Astrocyte (in vitro differentiated cells and primary cell): ENCODE measurements at regions not wholly inside any gene's neighbourhood (a gene's known extent, or its start where the extent isn't known, plus 50 kb on each side); places are given as distances from the start of the nearest gene placed in this dataset.

ENCODE experiments used
- DNase-seq: peaks from one replicate; pipeline ENCODE4 v3.0.0-alpha.2; 2010; ENCODE audit warnings: low read depth
- FAIRE-seq: peaks from 2 replicates; lab custom pipeline; 2011; peaks lifted over from hg19 to GRCh38; lab: Jason Lieb, UNC
- H2AFZ ChIP-seq: 2 replicates; pipeline ENCODE4 v1.6.0; 2012; ENCODE audit warnings: low read depth, low read length, inconsistent platforms
- H3K27ac ChIP-seq: 2 replicates; pipeline ENCODE4 v1.5.1; 2011; ENCODE audit warnings: low read depth, low read length, inconsistent platforms
- H3K27me3 ChIP-seq: 2 replicates; pipeline ENCODE4 v1.6.0; 2011; ENCODE audit warnings: low read length, inconsistent platforms; ENCODE audit not compliant: insufficient read depth
- H3K36me3 ChIP-seq: 2 replicates; pipeline ENCODE4 v1.5.1; 2011; ENCODE audit warnings: low read length, inconsistent platforms; ENCODE audit not compliant: insufficient read depth
- H3K4me1 ChIP-seq: 2 replicates; pipeline ENCODE4 v1.5.1; 2011; ENCODE audit warnings: low read length, inconsistent platforms; ENCODE audit not compliant: insufficient read depth
- H3K4me2 ChIP-seq: 2 replicates; pipeline ENCODE4 v1.6.0; 2012; ENCODE audit warnings: low read length, inconsistent platforms
- H3K4me3 ChIP-seq: 2 replicates; pipeline ENCODE4 v1.5.1; 2011; ENCODE audit warnings: low read depth, mild to moderate bottlenecking, low read length, inconsistent platforms; ENCODE audit not compliant: insufficient read depth
- H3K79me2 ChIP-seq: 2 replicates; pipeline ENCODE4 v1.6.0; 2012; ENCODE audit warnings: mild to moderate bottlenecking, low read length, inconsistent platforms; ENCODE audit not compliant: insufficient read depth
- H3K9ac ChIP-seq: 2 replicates; pipeline ENCODE4 v1.6.0; 2012; ENCODE audit warnings: mild to moderate bottlenecking, low read length, inconsistent platforms
- H3K9me3 ChIP-seq: 2 replicates; pipeline ENCODE4 v1.5.1; 2012; ENCODE audit warnings: low read depth, mild to moderate bottlenecking, low read length, inconsistent platforms; ENCODE audit not compliant: insufficient read depth
- H4K20me1 ChIP-seq: 2 replicates; pipeline ENCODE4 v1.6.0; 2012; ENCODE audit warnings: low read length, inconsistent platforms; ENCODE audit not compliant: insufficient read depth
- H3K27ac Mint-ChIP-seq: one replicate; pipeline ENCODE4 v1.8.0; 2021; ENCODE audit warnings: mild to moderate bottlenecking, mixed read lengths; ENCODE audit not compliant: unreplicated experiment
- H3K27me3 Mint-ChIP-seq: one replicate; pipeline ENCODE4 v1.8.0; 2021; ENCODE audit warnings: low read depth, mixed read lengths; ENCODE audit not compliant: unreplicated experiment
- H3K36me3 Mint-ChIP-seq: one replicate; pipeline ENCODE4 v1.8.0; 2021; ENCODE audit warnings: low read depth, mixed read lengths; ENCODE audit not compliant: unreplicated experiment
- H3K4me1 Mint-ChIP-seq: one replicate; pipeline ENCODE4 v1.8.0; 2021; ENCODE audit warnings: low read depth, mixed read lengths; ENCODE audit not compliant: unreplicated experiment
- H3K4me3 Mint-ChIP-seq: one replicate; pipeline ENCODE4 v1.8.0; 2021; ENCODE audit warnings: mild to moderate bottlenecking, moderate library complexity, mixed read lengths; ENCODE audit not compliant: unreplicated experiment
- H3K9me3 Mint-ChIP-seq: one replicate; pipeline ENCODE4 v1.8.0; 2021; ENCODE audit warnings: mild to moderate bottlenecking, mixed read lengths; ENCODE audit not compliant: unreplicated experiment
- EZH2 ChIP-seq: IDR thresholded peaks from 2 replicates; pipeline ENCODE4 v1.6.1; 2012; ENCODE audit warnings: mild to moderate bottlenecking, low read length, inconsistent platforms; ENCODE audit not compliant: insufficient read depth
- TF ChIP-seq, protein P1 (sequence below): IDR thresholded peaks from 2 replicates; pipeline ENCODE4 v1.5.1; 2011; ENCODE audit warnings: low read depth, mild to moderate bottlenecking, inconsistent platforms, low read length, moderate library complexity; ENCODE audit not compliant: insufficient read depth

DNA sequence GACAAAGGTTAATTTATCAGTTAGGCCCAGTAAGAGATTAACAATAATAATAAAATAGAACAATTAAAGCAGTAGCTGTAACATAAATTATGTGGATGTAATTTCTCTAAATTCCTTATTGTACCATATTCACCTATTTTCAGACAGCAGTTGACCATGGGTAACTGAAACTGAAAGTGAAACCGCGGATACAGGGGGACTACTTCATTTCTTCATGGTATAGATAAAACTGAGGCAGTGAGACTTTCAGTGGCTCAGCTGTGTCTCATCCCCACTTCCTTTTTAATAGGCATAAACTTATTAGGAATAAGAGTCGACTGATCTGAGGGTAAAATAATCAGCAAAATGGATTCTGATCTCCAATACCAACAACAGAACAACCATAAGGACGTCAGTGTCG lies 174.0 kb upstream of the WWC1 start:
- H3K9ac ChIP-seq, result no peak overlapping the region
- no peaks in the 10 kb centered on the region for H4K20me1 ChIP-seq
- no peaks in the 10 kb centered on the region for H3K4me1 ChIP-seq
- no peak for TF ChIP-seq EZH2
- TF ChIP-seq, protein P1, sequence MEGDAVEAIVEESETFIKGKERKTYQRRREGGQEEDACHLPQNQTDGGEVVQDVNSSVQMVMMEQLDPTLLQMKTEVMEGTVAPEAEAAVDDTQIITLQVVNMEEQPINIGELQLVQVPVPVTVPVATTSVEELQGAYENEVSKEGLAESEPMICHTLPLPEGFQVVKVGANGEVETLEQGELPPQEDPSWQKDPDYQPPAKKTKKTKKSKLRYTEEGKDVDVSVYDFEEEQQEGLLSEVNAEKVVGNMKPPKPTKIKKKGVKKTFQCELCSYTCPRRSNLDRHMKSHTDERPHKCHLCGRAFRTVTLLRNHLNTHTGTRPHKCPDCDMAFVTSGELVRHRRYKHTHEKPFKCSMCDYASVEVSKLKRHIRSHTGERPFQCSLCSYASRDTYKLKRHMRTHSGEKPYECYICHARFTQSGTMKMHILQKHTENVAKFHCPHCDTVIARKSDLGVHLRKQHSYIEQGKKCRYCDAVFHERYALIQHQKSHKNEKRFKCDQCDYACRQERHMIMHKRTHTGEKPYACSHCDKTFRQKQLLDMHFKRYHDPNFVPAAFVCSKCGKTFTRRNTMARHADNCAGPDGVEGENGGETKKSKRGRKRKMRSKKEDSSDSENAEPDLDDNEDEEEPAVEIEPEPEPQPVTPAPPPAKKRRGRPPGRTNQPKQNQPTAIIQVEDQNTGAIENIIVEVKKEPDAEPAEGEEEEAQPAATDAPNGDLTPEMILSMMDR, result no peak
- no peak overlapping the region for H3K4me2 ChIP-seq
- H3K9me3 Mint-ChIP-seq, result no peaks in the 10 kb centered on the region
- H3K79me2 ChIP-seq, result no peaks in the 10 kb centered on the region
- no peaks in the 10 kb centered on the region for H3K27me3 Mint-ChIP-seq
- DNase-seq (no peak), FAIRE-seq (no peak)
- no peak overlapping the region for H2AFZ ChIP-seq
- H3K36me3 ChIP-seq, result peaks cover 3% of the 10 kb centered on the region
- H3K9me3 ChIP-seq, result no peaks in the 10 kb centered on the region
- no peak overlapping the region for H3K27ac Mint-ChIP-seq
- H3K4me3 Mint-ChIP-seq, result no peak overlapping the region
- no peak overlapping the region for H3K27ac ChIP-seq
- H3K27me3 ChIP-seq, result no peaks in the 10 kb centered on the region
- H3K4me3 ChIP-seq, result no peak overlapping the region
- peaks cover 26% of the 10 kb centered on the region for H3K36me3 Mint-ChIP-seq
- no peaks in the 10 kb centered on the region for H3K4me1 Mint-ChIP-seq

DNA sequence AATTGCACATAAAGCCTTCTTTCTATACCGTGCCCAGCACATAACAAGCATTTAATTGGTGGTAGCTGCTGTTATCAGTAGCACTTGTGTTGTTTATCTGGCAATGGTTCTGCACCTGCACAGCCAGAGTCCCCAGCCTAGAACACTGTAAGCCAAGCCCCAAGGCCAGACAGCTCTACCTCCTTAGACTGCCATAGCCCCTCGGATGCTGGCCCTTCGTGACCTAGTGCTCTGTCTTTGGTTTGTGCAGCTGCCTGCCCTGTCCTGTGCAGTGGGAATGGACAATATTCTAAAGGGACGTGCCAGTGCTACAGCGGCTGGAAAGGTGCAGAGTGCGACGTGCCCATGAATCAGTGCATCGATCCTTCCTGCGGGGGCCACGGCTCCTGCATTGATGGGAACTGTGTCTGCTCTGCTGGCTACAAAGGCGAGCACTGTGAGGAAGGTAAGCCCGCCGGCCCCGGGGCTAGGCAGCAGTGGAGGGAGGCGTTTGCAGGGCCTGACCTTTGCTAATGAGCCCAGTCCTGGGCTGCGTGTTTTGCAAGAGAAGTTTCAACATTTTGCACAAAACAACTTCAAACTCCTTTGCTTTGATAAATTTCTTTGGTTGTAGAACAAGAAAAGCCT lies 173.3 kb upstream of the WWC1 start:
- FAIRE-seq (no peak), DNase-seq (no peak)
- no peaks in the 10 kb centered on the region for H3K4me1 ChIP-seq
- H3K36me3 Mint-ChIP-seq, result peaks cover 29% of the 10 kb centered on the region
- no peak overlapping the region for H3K4me2 ChIP-seq
- H3K27me3 Mint-ChIP-seq, result no peaks in the 10 kb centered on the region
- H3K27me3 ChIP-seq, result no peaks in the 10 kb centered on the region
- H2AFZ ChIP-seq, result no peak overlapping the region
- no peak overlapping the region for H3K27ac ChIP-seq
- no peak overlapping the region for H3K27ac Mint-ChIP-seq
- H3K4me1 Mint-ChIP-seq, result no peaks in the 10 kb centered on the region
- no peaks in the 10 kb centered on the region for H3K79me2 ChIP-seq
- no peak overlapping the region for H3K9ac ChIP-seq
- H3K9me3 Mint-ChIP-seq, result no peaks in the 10 kb centered on the region
- H4K20me1 ChIP-seq, result no peaks in the 10 kb centered on the region
- H3K9me3 ChIP-seq, result no peaks in the 10 kb centered on the region
- peaks cover 3% of the 10 kb centered on the region for H3K36me3 ChIP-seq
- TF ChIP-seq, protein P1, result no peak
- TF ChIP-seq EZH2, result no peak
- no peak overlapping the region for H3K4me3 ChIP-seq
- no peak overlapping the region for H3K4me3 Mint-ChIP-seq

DNA sequence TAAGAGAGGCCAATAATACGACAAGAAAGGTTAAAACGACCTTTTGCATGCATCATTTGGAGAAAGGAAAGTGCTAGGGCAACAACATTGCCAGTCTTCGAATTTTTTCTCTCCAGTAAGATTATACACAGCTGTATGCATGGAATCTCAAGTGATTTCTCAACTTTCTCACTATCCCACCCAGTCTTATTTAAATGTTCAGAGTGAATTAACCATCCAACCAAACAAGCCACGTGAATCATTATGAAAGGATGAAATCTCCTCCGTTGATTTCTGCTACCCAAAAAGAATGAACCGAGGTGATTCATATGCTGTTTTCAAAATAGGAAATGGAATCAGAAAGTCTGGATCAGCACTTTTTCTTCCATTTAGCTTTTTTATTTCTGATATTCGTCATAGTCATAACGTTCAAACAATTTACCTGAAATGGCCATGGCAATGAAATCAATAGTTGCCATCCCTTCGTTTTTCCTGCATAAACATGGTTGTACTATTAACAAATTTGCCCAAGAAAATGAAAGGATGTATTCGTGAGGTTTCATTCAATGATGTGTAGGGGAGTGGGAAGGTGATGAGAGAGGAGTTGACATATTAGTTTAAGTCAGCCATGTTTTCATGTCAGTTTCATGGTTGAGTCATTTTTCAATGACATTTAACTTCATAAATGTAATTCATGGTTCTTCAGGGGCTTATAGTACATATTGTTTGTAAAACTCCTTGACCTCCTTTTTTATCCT lies 170.9 kb upstream of the WWC1 start:
- Histone ChIP-seq H3K36me3 (peaks cover 3% of the 10 kb centered on the region), H3K4me2 (no peak overlapping the region), H2AFZ (no peak overlapping the region), H3K27ac (no peak overlapping the region), H3K4me1 (no peaks in the 10 kb centered on the region), H3K4me3 (no peak overlapping the region), H4K20me1 (no peaks in the 10 kb centered on the region), H3K27me3 (no peaks in the 10 kb centered on the region), H3K9ac (no peak overlapping the region), H3K9me3 (no peaks in the 10 kb centered on the region), H3K79me2 (no peaks in the 10 kb centered on the region)
- no peak for TF ChIP-seq EZH2
- TF ChIP-seq, protein P1, result no peak
- peaks cover 24% of the 10 kb centered on the region for H3K36me3 Mint-ChIP-seq
- H3K27ac Mint-ChIP-seq, result no peak overlapping the region
- no peak for DNase-seq
- peak; percentile 23 for FAIRE-seq
- no peak overlapping the region for H3K4me3 Mint-ChIP-seq
- H3K27me3 Mint-ChIP-seq, result no peaks in the 10 kb centered on the region
- H3K4me1 Mint-ChIP-seq, result peaks cover 8% of the 10 kb centered on the region
- no peaks in the 10 kb centered on the region for H3K9me3 Mint-ChIP-seq
